ENCODE measurements at regions not wholly inside any gene's neighbourhood (a gene's known extent, or its start where the extent isn't known, plus 50 kb on each side); places are given as distances from the start of the nearest gene placed in this dataset.

GRCh38 chr3:170714122-170714521 is 128.2 kb upstream of the SLC7A14 start:
- H3K27me3 Mint-ChIP-seq (ENCODE audit: unreplicated experiment) = peaks cover 1% of the 10 kb centered on the region
- H3K36me3 Mint-ChIP-seq (ENCODE audit: low read depth, unreplicated experiment) = peaks cover 11% of the 10 kb centered on the region
- no peaks in the 10 kb centered on the region for H3K4me1 Mint-ChIP-seq (ENCODE audit: unreplicated experiment)
- H3K27ac Mint-ChIP-seq (ENCODE audit: unreplicated experiment) = no peak overlapping the region
- peaks cover 2% of the 10 kb centered on the region for H3K9me3 Mint-ChIP-seq (ENCODE audit: unreplicated experiment)
- no peak for TF ChIP-seq CTCF (IDR thresholded peaks at IDR 0.05; ENCODE audit: unreplicated experiment)
- H3K4me3 Mint-ChIP-seq (ENCODE audit: unreplicated experiment) = no peak overlapping the region
- no peak for DNase-seq (ENCODE audit: low spot score)

GRCh38 chr3:170713653-170714052 is 127.8 kb upstream of the SLC7A14 start:
- no peak overlapping the region for H3K27ac Mint-ChIP-seq (ENCODE audit: unreplicated experiment)
- peaks cover 1% of the 10 kb centered on the region for H3K27me3 Mint-ChIP-seq (ENCODE audit: unreplicated experiment)

GRCh38 chr3:170712798-170713197 is 126.9 kb upstream of the SLC7A14 start:
- Mint-ChIP-seq H3K36me3 (ENCODE audit: low read depth, unreplicated experiment) (peaks cover 12% of the 10 kb centered on the region), H3K4me1 (ENCODE audit: unreplicated experiment) (no peaks in the 10 kb centered on the region), H3K27me3 (ENCODE audit: unreplicated experiment) (peaks cover 1% of the 10 kb centered on the region), H3K27ac (ENCODE audit: unreplicated experiment) (no peak overlapping the region), H3K9me3 (ENCODE audit: unreplicated experiment) (peaks cover 5% of the 10 kb centered on the region), H3K4me3 (ENCODE audit: unreplicated experiment) (no peak overlapping the region)
- no peak for TF ChIP-seq CTCF (IDR thresholded peaks at IDR 0.05; ENCODE audit: unreplicated experiment)
- no peak for DNase-seq (ENCODE audit: low spot score)

More at GRCh38 chr3:170713653-170714052, 127.8 kb upstream of the SLC7A14 start:
- no peak for DNase-seq (ENCODE audit: low spot score)
- H3K4me1 Mint-ChIP-seq (ENCODE audit: unreplicated experiment) = no peaks in the 10 kb centered on the region
- TF ChIP-seq CTCF (IDR thresholded peaks at IDR 0.05; ENCODE audit: unreplicated experiment) = no peak
- H3K9me3 Mint-ChIP-seq (ENCODE audit: unreplicated experiment) = peaks cover 5% of the 10 kb centered on the region
- H3K36me3 Mint-ChIP-seq (ENCODE audit: low read depth, unreplicated experiment) = peaks cover 12% of the 10 kb centered on the region
- no peak overlapping the region for H3K4me3 Mint-ChIP-seq (ENCODE audit: unreplicated experiment)

- H3K4me1 Mint-ChIP-seq (ENCODE audit: unreplicated experiment) = no peaks in the 10 kb centered on the region
- peaks cover 12% of the 10 kb centered on the region for H3K36me3 Mint-ChIP-seq (ENCODE audit: low read depth, unreplicated experiment)
- TF ChIP-seq CTCF (IDR thresholded peaks at IDR 0.05; ENCODE audit: unreplicated experiment) = no peak
- H3K9me3 Mint-ChIP-seq (ENCODE audit: unreplicated experiment) = peaks cover 5% of the 10 kb centered on the region
- peaks cover 1% of the 10 kb centered on the region for H3K27me3 Mint-ChIP-seq (ENCODE audit: unreplicated experiment)
- no peak overlapping the region for H3K4me3 Mint-ChIP-seq (ENCODE audit: unreplicated experiment)
- H3K27ac Mint-ChIP-seq (ENCODE audit: unreplicated experiment) = no peak overlapping the region
- DNase-seq (ENCODE audit: low spot score) = no peak
Measured at GRCh38 chr3:170712336-170712735, 126.5 kb upstream of the SLC7A14 start.

- Mint-ChIP-seq H3K27me3 (ENCODE audit: unreplicated experiment) (peaks cover 1% of the 10 kb centered on the region), H3K36me3 (ENCODE audit: low read depth, unreplicated experiment) (peaks cover 12% of the 10 kb centered on the region), H3K27ac (ENCODE audit: unreplicated experiment) (no peak overlapping the region), H3K4me3 (ENCODE audit: unreplicated experiment) (no peak overlapping the region), H3K4me1 (ENCODE audit: unreplicated experiment) (no peaks in the 10 kb centered on the region), H3K9me3 (ENCODE audit: unreplicated experiment) (peaks cover 5% of the 10 kb centered on the region)
- TF ChIP-seq CTCF (IDR thresholded peaks at IDR 0.05; ENCODE audit: unreplicated experiment) = no peak
- DNase-seq (ENCODE audit: low spot score) = no peak
Measured at GRCh38 chr3:170711786-170712185, 125.9 kb upstream of the SLC7A14 start.

Measured in endothelial cell (in vitro differentiated cells).